GM23338 (cell line): ENCODE measurements at regions not wholly inside any gene's neighbourhood (a gene's known extent, or its start where the extent isn't known, plus 50 kb on each side); places are given as distances from the start of the nearest gene placed in this dataset.

Experiments
- EZH2phosphoT487 ChIP-seq: fragments of 200-600 bp; sonication (generic); IDR thresholded peaks from one replicate; pipeline ENCODE4 v1.8.1; 2018; ENCODE audit warnings: antibody characterized with exemption; ENCODE audit not compliant: unreplicated experiment
- JUNB ChIP-seq: IDR thresholded peaks from one replicate; pipeline ENCODE4 v1.6.1; 2016; ENCODE audit warnings: antibody characterized with exemption; ENCODE audit not compliant: unreplicated experiment
- NANOG ChIP-seq: IDR thresholded peaks from 2 replicates; pipeline ENCODE4 v1.6.1; 2016; ENCODE audit warnings: antibody characterized with exemption, borderline replicate concordance
- ZNF114 ChIP-seq: fragments of 250-450 bp; sonication (Bioruptor Pico); IDR thresholded peaks from 2 replicates; pipeline ENCODE4 v1.5.0; 2020; ENCODE audit warnings: mild to moderate bottlenecking, moderate library complexity
- TF ChIP-seq, protein P1 (sequence below): fragments of 250-450 bp; sonication (Bioruptor Pico); IDR thresholded peaks from 2 replicates; pipeline ENCODE4 v1.5.0; 2020; ENCODE audit warnings: mild to moderate bottlenecking, moderate library complexity
- TF ChIP-seq, protein P2 (sequence below), 2 experiments: fragments of 200-600 bp in 1 of 2; sonication (generic) in 1 of 2; conservative IDR thresholded peaks; 2 replicates each; pipeline versions ENCODE4 v1.5.1 to v1.6.1; 2016 to 2017; ENCODE audit warnings: antibody characterized with exemption in 2 of 2, low read depth in 2 of 2, mild to moderate bottlenecking in 2 of 2, moderate library complexity in 1 of 2

DNA sequence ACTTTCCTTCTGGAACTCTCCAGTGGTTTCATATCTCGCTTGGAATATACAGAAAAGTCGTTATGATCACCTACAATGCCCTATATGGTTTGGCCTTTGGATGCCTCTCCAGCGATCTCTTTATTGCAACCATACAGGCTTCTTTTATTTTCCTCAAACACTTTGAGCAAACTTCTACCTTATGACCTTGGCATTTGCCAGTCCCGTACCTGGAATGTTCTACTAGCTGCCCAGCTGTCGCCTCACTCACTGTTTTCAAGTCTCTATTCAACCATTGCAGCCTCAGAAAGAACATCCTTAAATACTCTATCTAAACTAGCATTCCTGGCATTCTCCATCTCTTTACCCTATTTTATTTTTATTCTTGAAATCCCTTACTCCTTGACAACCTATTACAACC lies 50.4 kb upstream of the NEDD9 start (continued):
- TF ChIP-seq, protein P1, sequence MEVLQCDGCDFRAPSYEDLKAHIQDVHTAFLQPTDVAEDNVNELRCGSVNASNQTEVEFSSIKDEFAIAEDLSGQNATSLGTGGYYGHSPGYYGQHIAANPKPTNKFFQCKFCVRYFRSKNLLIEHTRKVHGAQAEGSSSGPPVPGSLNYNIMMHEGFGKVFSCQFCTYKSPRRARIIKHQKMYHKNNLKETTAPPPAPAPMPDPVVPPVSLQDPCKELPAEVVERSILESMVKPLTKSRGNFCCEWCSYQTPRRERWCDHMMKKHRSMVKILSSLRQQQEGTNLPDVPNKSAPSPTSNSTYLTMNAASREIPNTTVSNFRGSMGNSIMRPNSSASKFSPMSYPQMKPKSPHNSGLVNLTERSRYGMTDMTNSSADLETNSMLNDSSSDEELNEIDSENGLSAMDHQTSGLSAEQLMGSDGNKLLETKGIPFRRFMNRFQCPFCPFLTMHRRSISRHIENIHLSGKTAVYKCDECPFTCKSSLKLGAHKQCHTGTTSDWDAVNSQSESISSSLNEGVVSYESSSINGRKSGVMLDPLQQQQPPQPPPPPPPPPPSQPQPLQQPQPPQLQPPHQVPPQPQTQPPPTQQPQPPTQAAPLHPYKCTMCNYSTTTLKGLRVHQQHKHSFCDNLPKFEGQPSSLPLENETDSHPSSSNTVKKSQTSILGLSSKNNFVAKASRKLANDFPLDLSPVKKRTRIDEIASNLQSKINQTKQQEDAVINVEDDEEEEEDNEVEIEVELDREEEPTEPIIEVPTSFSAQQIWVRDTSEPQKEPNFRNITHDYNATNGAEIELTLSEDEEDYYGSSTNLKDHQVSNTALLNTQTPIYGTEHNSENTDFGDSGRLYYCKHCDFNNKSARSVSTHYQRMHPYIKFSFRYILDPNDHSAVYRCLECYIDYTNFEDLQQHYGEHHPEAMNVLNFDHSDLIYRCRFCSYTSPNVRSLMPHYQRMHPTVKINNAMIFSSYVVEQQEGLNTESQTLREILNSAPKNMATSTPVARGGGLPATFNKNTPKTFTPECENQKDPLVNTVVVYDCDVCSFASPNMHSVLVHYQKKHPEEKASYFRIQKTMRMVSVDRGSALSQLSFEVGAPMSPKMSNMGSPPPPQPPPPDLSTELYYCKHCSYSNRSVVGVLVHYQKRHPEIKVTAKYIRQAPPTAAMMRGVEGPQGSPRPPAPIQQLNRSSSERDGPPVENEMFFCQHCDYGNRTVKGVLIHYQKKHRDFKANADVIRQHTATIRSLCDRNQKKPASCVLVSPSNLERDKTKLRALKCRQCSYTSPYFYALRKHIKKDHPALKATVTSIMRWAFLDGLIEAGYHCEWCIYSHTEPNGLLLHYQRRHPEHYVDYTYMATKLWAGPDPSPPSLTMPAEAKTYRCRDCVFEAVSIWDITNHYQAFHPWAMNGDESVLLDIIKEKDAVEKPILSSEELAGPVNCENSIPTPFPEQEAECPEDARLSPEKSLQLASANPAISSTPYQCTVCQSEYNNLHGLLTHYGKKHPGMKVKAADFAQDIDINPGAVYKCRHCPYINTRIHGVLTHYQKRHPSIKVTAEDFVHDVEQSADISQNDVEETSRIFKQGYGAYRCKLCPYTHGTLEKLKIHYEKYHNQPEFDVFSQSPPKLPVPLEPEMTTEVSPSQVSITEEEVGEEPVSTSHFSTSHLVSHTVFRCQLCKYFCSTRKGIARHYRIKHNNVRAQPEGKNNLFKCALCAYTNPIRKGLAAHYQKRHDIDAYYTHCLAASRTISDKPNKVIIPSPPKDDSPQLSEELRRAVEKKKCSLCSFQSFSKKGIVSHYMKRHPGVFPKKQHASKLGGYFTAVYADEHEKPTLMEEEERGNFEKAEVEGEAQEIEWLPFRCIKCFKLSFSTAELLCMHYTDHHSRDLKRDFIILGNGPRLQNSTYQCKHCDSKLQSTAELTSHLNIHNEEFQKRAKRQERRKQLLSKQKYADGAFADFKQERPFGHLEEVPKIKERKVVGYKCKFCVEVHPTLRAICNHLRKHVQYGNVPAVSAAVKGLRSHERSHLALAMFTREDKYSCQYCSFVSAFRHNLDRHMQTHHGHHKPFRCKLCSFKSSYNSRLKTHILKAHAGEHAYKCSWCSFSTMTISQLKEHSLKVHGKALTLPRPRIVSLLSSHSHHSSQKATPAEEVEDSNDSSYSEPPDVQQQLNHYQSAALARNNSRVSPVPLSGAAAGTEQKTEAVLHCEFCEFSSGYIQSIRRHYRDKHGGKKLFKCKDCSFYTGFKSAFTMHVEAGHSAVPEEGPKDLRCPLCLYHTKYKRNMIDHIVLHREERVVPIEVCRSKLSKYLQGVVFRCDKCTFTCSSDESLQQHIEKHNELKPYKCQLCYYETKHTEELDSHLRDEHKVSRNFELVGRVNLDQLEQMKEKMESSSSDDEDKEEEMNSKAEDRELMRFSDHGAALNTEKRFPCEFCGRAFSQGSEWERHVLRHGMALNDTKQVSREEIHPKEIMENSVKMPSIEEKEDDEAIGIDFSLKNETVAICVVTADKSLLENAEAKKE (CRISPR knock-in tag) = no peak
- TF ChIP-seq EZH2phosphoT487 (no peak), ZNF114 (CRISPR knock-in tag) (no peak), JUNB (no peak), NANOG (no peak)
- TF ChIP-seq, protein P2, sequence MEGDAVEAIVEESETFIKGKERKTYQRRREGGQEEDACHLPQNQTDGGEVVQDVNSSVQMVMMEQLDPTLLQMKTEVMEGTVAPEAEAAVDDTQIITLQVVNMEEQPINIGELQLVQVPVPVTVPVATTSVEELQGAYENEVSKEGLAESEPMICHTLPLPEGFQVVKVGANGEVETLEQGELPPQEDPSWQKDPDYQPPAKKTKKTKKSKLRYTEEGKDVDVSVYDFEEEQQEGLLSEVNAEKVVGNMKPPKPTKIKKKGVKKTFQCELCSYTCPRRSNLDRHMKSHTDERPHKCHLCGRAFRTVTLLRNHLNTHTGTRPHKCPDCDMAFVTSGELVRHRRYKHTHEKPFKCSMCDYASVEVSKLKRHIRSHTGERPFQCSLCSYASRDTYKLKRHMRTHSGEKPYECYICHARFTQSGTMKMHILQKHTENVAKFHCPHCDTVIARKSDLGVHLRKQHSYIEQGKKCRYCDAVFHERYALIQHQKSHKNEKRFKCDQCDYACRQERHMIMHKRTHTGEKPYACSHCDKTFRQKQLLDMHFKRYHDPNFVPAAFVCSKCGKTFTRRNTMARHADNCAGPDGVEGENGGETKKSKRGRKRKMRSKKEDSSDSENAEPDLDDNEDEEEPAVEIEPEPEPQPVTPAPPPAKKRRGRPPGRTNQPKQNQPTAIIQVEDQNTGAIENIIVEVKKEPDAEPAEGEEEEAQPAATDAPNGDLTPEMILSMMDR (conservative IDR thresholded peaks at IDR 0.05; ENCODE audit: low read depth in 2 of 2) = no peak
